ENCODE measurements at regions not wholly inside any gene's neighbourhood (a gene's known extent, or its start where the extent isn't known, plus 50 kb on each side); places are given as distances from the start of the nearest gene placed in this dataset.

DNA sequence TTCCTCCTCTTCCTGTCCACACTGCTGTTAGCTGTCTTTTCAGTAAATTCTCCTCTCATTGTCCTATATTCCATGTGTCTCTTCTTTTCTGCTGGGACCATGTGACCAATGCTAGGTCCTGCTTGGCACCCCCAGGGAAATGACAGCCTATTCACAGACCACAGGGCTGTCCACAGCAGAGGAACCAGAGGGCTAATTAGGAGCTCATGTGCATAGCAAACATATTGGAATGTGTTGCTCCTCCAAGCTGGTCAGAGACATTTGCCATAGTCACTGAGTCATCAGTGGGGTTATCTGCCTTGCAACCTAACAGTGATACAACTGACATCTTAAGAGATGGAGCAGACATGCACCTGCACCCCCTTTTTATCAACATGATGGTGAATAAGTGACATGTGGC is 67.9 kb upstream of the PUDP start:
- Histone ChIP-seq H3K36me3 (ENCODE audit: insufficient read depth, low read length) (no peaks in the 10 kb centered on the region), H3K9ac (ENCODE audit: low read depth, low read length) (no peak overlapping the region), H3K4me1 (ENCODE audit: insufficient read depth, low read length) (peaks cover 13% of the 10 kb centered on the region), H3K9me3 (ENCODE audit: control insufficient read depth, insufficient read depth, low read length) (no peaks in the 10 kb centered on the region)

DNA sequence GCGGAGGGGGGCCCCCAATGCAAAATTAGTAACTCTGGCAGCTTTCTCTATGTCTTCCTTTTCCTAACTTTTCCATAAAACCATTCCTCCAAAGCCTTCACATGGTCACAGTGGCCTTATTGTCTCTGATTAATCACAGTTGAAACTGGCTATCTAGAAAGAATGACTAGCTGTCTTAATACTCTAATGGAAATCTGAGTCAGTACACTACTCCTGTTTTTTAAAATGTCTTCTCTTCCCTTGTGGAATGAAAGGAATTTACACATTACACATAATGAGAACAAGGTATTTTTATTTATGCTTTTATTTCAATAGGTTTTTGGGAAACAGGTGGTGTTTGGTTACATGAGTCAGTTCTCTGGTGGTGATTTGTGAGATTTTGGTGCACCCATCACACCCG is 66.3 kb upstream of the PUDP start:
- no peaks in the 10 kb centered on the region for H3K9me3 ChIP-seq (ENCODE audit: control insufficient read depth, insufficient read depth, low read length)
- no peak overlapping the region for H3K9ac ChIP-seq (ENCODE audit: low read depth, low read length)
- peaks cover 9% of the 10 kb centered on the region for H3K4me1 ChIP-seq (ENCODE audit: insufficient read depth, low read length)
- H3K36me3 ChIP-seq (ENCODE audit: insufficient read depth, low read length): no peaks in the 10 kb centered on the region

DNA sequence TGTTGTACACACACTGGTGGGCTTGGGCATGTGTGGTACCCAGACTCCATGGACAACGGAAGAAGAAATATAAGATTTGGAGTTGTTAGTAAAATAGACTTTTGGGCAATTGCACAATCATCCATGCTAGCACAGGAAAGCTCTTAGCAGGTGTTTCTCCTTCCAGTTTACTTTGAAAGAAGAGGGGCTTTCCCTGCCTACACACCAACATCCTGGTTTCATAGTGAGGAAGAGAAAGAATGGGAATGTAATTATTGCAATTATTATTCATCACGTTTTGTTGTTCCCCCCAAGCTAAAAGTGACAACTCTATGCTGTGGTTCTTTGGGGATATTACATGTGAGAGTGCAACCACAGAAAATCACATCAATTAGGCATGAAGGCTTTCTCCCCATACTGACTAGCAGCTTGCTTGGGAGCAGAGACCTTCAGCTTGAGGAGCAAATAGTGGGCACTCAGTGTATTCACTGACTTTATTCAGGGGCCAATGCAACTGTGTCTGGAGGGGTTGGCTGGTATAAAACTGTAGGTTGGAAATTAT is 57.2 kb upstream of the PUDP start:
- H3K4me1 ChIP-seq (ENCODE audit: insufficient read depth, low read length): no peaks in the 10 kb centered on the region

DNA sequence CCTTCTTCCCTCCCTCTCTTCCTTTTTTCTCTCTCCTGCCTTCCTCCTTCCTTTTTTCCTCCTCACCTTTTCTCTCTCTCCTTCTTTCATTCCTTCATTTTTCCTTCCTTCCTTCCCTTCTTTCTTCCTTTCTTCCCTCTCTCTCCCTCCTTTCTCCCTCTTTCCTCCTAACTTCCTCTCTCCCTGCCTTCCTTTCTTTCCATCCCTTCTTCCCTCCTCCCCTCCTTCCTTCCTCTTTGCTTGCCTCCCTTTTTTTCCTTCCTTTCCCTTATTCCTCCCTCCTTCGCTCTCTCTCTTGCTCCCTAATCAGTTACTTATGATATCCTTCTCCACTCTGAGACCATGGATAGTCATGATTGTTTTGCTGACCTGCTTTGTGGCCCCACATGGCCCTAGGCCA is 56.7 kb upstream of the PUDP start:
- Histone ChIP-seq H3K4me1 (ENCODE audit: insufficient read depth, low read length) (no peaks in the 10 kb centered on the region), H3K9ac (ENCODE audit: low read depth, low read length) (no peak overlapping the region), H3K9me3 (ENCODE audit: control insufficient read depth, insufficient read depth, low read length) (no peaks in the 10 kb centered on the region), H3K36me3 (ENCODE audit: insufficient read depth, low read length) (no peaks in the 10 kb centered on the region)

More for the DNA sequence above, 57.2 kb upstream of the PUDP start:
- H3K9me3 ChIP-seq (ENCODE audit: control insufficient read depth, insufficient read depth, low read length): no peaks in the 10 kb centered on the region
- no peak overlapping the region for H3K9ac ChIP-seq (ENCODE audit: low read depth, low read length)
- H3K36me3 ChIP-seq (ENCODE audit: insufficient read depth, low read length): no peaks in the 10 kb centered on the region

DNA sequence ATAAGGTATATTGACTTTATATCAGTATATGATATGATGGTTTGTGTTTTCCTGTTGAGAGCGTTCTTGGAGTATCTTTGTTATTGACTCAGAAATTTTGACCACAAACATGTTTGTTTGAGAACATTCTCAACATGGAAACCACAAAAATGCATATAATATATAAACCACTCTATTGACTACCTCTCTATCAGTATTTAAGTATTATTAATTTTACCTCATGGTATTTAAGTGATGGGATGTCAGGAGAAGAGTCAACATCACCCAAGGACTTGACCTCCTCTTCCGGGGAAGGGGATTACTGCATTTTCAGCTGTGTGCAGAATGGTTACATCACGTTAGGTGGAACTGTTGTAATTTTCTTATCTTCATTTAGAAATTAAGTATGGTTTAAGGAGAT is 54.3 kb upstream of the PUDP start:
- H3K9me3 ChIP-seq (ENCODE audit: control insufficient read depth, insufficient read depth, low read length): no peaks in the 10 kb centered on the region
- no peaks in the 10 kb centered on the region for H3K36me3 ChIP-seq (ENCODE audit: insufficient read depth, low read length)
- no peak overlapping the region for H3K9ac ChIP-seq (ENCODE audit: low read depth, low read length)
- H3K4me1 ChIP-seq (ENCODE audit: insufficient read depth, low read length): no peaks in the 10 kb centered on the region

DNA sequence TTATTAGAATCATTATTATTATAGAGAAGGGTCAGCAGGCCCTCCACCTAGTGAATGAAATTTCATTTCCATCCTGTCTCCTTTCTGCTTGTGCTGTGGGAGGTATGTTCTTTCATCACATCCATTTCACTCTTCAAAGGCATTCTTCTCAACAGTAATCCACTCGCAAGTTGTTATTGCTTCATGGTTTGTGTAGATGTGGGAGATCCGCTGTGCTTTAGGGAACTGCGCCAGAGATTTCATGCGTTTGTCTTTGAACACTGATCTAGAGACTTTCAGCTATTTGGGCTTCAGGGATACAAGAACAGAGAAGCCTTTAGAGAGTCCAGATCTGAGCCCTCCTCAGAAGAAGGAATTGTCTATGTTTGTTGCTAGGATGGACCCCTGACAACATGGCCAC is 53.5 kb upstream of the PUDP start:
- no peaks in the 10 kb centered on the region for H3K36me3 ChIP-seq (ENCODE audit: insufficient read depth, low read length)
- H3K9ac ChIP-seq (ENCODE audit: low read depth, low read length): no peak overlapping the region
- 0 out of 2 replicates have a peak, but pooled peaks cover under 1% of the 10 kb centered on the region for H3K4me1 ChIP-seq (ENCODE audit: insufficient read depth, low read length)
- no peaks in the 10 kb centered on the region for H3K9me3 ChIP-seq (ENCODE audit: control insufficient read depth, insufficient read depth, low read length)

DNA sequence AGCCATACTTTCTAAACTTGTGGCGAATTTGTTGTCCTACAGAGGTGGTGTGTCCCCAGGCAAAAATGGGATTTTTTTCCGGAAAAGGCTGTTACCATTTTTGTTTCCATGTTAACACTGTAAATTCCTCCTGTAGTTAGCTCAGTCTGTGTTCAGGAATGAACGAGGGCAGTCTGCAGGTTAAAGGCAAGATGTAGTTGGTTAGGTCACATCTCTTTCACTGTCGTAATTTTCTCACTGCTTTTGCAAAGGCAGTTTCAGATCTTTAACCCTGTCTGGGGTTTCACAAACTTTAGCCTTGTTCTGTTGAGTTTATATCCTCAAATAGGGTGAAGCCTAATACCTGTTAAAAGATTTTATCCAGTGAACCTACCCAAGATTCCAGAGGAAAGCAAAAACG is 50.5 kb upstream of the PUDP start:
- Histone ChIP-seq H3K36me3 (ENCODE audit: insufficient read depth, low read length) (no peaks in the 10 kb centered on the region), H3K9ac (ENCODE audit: low read depth, low read length) (no peak overlapping the region), H3K4me1 (ENCODE audit: insufficient read depth, low read length) (peaks cover 6% of the 10 kb centered on the region; the same call in 1 of the 2 replicates), H3K9me3 (ENCODE audit: control insufficient read depth, insufficient read depth, low read length) (no peaks in the 10 kb centered on the region)
